ENCODE measurements at regions not wholly inside any gene's neighbourhood (a gene's known extent, or its start where the extent isn't known, plus 50 kb on each side); places are given as distances from the start of the nearest gene placed in this dataset.

DNA sequence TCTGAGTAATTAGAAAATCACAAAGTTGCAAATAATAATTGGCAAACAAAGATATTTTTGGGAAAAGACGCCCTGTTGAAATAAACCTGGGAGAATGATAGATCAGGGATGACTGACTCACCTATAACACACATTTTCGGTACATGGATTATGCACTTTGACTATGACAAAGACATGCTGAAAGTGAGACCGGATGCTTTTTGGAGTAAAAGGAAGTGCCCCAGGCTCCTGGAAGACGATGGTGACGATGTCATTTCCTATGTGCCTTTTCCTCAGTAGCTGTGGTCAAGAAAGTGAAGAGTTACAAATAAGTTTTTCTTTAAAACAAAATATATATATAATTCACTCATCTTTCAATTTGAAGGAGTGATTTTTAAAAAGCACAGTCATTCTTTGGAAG lies 158.7 kb downstream of the SIPA1L2 start:
- H3K27ac ChIP-seq (replicated peaks) = no peak overlapping the region

DNA sequence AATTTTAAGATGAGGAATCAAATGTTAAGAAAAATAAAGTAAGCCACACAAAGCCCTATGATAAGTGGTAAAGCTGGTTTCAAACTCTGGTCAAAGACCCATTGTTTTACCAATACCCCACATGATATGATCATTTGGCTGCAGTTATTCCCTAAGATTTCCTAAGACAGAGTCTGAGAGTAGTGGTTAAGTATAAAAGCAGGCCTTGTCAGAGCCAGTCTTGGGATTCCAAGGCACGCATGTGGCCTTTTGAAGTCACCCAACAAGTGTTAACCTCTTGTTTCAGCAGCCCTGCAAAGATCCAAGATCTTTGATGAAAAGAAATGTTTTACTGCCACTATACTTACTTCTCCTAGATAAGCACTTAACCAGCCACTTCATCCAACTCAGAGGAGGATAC lies 159.2 kb downstream of the SIPA1L2 start:
- TF ChIP-seq, protein P1, sequence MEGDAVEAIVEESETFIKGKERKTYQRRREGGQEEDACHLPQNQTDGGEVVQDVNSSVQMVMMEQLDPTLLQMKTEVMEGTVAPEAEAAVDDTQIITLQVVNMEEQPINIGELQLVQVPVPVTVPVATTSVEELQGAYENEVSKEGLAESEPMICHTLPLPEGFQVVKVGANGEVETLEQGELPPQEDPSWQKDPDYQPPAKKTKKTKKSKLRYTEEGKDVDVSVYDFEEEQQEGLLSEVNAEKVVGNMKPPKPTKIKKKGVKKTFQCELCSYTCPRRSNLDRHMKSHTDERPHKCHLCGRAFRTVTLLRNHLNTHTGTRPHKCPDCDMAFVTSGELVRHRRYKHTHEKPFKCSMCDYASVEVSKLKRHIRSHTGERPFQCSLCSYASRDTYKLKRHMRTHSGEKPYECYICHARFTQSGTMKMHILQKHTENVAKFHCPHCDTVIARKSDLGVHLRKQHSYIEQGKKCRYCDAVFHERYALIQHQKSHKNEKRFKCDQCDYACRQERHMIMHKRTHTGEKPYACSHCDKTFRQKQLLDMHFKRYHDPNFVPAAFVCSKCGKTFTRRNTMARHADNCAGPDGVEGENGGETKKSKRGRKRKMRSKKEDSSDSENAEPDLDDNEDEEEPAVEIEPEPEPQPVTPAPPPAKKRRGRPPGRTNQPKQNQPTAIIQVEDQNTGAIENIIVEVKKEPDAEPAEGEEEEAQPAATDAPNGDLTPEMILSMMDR (IDR thresholded peaks at IDR 0.05; ENCODE audit: insufficient read depth, low read length) = no peak
- TF ChIP-seq SPI1 (IDR thresholded peaks at IDR 0.05; ENCODE audit: borderline replicate concordance, low read depth) (no peak), GABPA (IDR thresholded peaks at IDR 0.05; ENCODE audit: low read depth) (no peak), POLR2AphosphoS5 (IDR thresholded peaks at IDR 0.05; ENCODE audit: low read depth) (no peak)
- TF ChIP-seq, protein P2, sequence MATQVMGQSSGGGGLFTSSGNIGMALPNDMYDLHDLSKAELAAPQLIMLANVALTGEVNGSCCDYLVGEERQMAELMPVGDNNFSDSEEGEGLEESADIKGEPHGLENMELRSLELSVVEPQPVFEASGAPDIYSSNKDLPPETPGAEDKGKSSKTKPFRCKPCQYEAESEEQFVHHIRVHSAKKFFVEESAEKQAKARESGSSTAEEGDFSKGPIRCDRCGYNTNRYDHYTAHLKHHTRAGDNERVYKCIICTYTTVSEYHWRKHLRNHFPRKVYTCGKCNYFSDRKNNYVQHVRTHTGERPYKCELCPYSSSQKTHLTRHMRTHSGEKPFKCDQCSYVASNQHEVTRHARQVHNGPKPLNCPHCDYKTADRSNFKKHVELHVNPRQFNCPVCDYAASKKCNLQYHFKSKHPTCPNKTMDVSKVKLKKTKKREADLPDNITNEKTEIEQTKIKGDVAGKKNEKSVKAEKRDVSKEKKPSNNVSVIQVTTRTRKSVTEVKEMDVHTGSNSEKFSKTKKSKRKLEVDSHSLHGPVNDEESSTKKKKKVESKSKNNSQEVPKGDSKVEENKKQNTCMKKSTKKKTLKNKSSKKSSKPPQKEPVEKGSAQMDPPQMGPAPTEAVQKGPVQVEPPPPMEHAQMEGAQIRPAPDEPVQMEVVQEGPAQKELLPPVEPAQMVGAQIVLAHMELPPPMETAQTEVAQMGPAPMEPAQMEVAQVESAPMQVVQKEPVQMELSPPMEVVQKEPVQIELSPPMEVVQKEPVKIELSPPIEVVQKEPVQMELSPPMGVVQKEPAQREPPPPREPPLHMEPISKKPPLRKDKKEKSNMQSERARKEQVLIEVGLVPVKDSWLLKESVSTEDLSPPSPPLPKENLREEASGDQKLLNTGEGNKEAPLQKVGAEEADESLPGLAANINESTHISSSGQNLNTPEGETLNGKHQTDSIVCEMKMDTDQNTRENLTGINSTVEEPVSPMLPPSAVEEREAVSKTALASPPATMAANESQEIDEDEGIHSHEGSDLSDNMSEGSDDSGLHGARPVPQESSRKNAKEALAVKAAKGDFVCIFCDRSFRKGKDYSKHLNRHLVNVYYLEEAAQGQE (IDR thresholded peaks at IDR 0.05; ENCODE audit: insufficient replicate concordance, low read depth) = no peak
- H3K4me3 ChIP-seq (replicated peaks; ENCODE audit: insufficient read depth, low read length) = no peak overlapping the region
- no peak overlapping the region for H3K27ac ChIP-seq (replicated peaks)
- H3K27me3 ChIP-seq (ENCODE audit: insufficient read depth, poor library complexity, severe bottlenecking) = no peaks in the 10 kb centered on the region
- no peak for DNase-seq (ENCODE audit: low read depth in 1 of 2, low spot score in 1 of 2)

More for the DNA sequence above, 158.7 kb downstream of the SIPA1L2 start:
- Histone ChIP-seq H3K27me3 (ENCODE audit: insufficient read depth, poor library complexity, severe bottlenecking) (no peaks in the 10 kb centered on the region), H3K4me3 (replicated peaks; ENCODE audit: insufficient read depth, low read length) (no peak overlapping the region)
- TF ChIP-seq GABPA (IDR thresholded peaks at IDR 0.05; ENCODE audit: low read depth) (no peak), POLR2AphosphoS5 (IDR thresholded peaks at IDR 0.05; ENCODE audit: low read depth) (no peak), SPI1 (IDR thresholded peaks at IDR 0.05; ENCODE audit: borderline replicate concordance, low read depth) (no peak)
- TF ChIP-seq, protein P2 (IDR thresholded peaks at IDR 0.05; ENCODE audit: insufficient replicate concordance, low read depth) = no peak
- TF ChIP-seq, protein P1 (IDR thresholded peaks at IDR 0.05; ENCODE audit: insufficient read depth, low read length) = no peak
- DNase-seq (ENCODE audit: low read depth in 1 of 2, low spot score in 1 of 2) = no peak

GRCh38 chr1:232468249-232468648 lies 161.7 kb downstream of the SIPA1L2 start:
- TF ChIP-seq, protein P1 (IDR thresholded peaks at IDR 0.05; ENCODE audit: insufficient read depth, low read length) = no peak
- TF ChIP-seq POLR2AphosphoS5 (IDR thresholded peaks at IDR 0.05; ENCODE audit: low read depth) (no peak), SPI1 (IDR thresholded peaks at IDR 0.05; ENCODE audit: borderline replicate concordance, low read depth) (no peak), GABPA (IDR thresholded peaks at IDR 0.05; ENCODE audit: low read depth) (no peak)
- TF ChIP-seq, protein P2 (IDR thresholded peaks at IDR 0.05; ENCODE audit: insufficient replicate concordance, low read depth) = no peak
- no peak for DNase-seq (ENCODE audit: low read depth in 1 of 2, low spot score in 1 of 2)
- H3K4me3 ChIP-seq (replicated peaks; ENCODE audit: insufficient read depth, low read length) = no peak overlapping the region

More at GRCh38 chr1:232468249-232468648, 161.7 kb downstream of the SIPA1L2 start:
- Histone ChIP-seq H3K27ac (replicated peaks) (no peak overlapping the region), H3K27me3 (ENCODE audit: insufficient read depth, poor library complexity, severe bottlenecking) (no peaks in the 10 kb centered on the region)
